ENCODE measurements at regions not wholly inside any gene's neighbourhood (a gene's known extent, or its start where the extent isn't known, plus 50 kb on each side); places are given as distances from the start of the nearest gene placed in this dataset.
"Not testable (repeated sequence)": the region's sequence is repeated elsewhere in the genome, so short reads cannot be mapped to it uniquely, and the experiment has no call there.

DNA sequence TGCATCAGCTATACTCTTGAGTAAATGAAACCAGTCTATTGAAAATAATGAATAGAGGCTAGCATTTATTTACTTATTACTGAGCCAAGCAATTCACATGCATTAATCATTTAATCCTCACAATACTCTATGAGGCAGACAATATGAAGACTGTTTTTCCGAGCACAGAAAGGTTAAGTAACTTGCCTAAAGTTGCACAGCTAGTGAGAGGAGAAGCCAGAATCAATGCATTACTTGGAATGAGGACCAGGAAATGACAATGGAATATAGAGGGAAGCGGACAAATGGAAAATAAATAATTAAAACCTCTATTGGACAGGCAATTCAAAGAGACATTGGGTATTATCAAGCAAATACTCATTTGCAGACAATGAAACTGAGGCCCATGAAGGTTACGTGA, 207.6 kb upstream of the PRKCQ start:
- Histone ChIP-seq H3K4me3 (no peak overlapping the region), H3K27ac (no peak overlapping the region), H3K9me3 (no peaks in the 10 kb centered on the region), H3K27me3 (no peaks in the 10 kb centered on the region), H3K36me3 (no peaks in the 10 kb centered on the region), H3K4me1 (no peaks in the 10 kb centered on the region)
- 86 to 91% (median 88%) methylated on average over 3 of the region's 3 CpGs for WGBS, 4 donors
- ATAC-seq (no peak), DNase-seq (no peak)
- intact Hi-C loops (cut with DNase I), result loop anchor here in 5 of 10 donors (5.0 to 10.0 kb wide), 3 partner anchors 625 to 630 kb away; partner anchors contain the start of gene SFMBT2 (in 4 of the 5)
- TF ChIP-seq, protein P1, sequence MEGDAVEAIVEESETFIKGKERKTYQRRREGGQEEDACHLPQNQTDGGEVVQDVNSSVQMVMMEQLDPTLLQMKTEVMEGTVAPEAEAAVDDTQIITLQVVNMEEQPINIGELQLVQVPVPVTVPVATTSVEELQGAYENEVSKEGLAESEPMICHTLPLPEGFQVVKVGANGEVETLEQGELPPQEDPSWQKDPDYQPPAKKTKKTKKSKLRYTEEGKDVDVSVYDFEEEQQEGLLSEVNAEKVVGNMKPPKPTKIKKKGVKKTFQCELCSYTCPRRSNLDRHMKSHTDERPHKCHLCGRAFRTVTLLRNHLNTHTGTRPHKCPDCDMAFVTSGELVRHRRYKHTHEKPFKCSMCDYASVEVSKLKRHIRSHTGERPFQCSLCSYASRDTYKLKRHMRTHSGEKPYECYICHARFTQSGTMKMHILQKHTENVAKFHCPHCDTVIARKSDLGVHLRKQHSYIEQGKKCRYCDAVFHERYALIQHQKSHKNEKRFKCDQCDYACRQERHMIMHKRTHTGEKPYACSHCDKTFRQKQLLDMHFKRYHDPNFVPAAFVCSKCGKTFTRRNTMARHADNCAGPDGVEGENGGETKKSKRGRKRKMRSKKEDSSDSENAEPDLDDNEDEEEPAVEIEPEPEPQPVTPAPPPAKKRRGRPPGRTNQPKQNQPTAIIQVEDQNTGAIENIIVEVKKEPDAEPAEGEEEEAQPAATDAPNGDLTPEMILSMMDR (IDR thresholded peaks at IDR 0.05), result no peak
- TF ChIP-seq POLR2A (IDR thresholded peaks at IDR 0.05), result no peak

DNA sequence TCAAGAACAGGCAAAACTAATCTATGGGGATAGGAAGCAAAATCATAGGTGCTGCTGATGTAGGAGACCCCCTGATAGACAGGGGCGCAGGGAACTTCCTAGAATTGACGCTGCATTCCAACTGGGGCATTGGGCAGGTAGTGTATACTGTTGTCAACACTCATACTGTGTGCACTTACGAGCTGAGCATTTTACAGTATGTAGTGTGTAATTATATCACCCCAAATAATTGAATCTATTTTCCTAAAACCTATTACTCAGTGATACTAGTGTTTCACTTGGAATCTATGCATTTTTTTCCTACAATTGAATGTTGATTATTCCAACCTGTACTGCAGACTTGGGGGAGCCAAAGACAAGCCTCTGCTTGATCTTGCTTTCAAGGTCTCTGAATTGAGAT, 207.0 kb upstream of the PRKCQ start:
- H3K9me3 ChIP-seq, result no peaks in the 10 kb centered on the region
- WGBS, 4 donors, result 65 to 95% (median 87%) methylated on average over 3 of the region's 3 CpGs
- H3K4me1 ChIP-seq, result no peaks in the 10 kb centered on the region
- intact Hi-C loops (cut with DNase I), result loop anchor here in 5 of 10 donors (5.0 to 10.0 kb wide), 3 partner anchors 625 to 630 kb away; partner anchors contain the start of gene SFMBT2 (in 4 of the 5)
- TF ChIP-seq, protein P1 (IDR thresholded peaks at IDR 0.05), result no peak
- TF ChIP-seq POLR2A (IDR thresholded peaks at IDR 0.05), result no peak
- no peak for ATAC-seq
- no peaks in the 10 kb centered on the region for H3K27me3 ChIP-seq
- H3K36me3 ChIP-seq, result no peaks in the 10 kb centered on the region
- DNase-seq, result no peak
- H3K4me3 ChIP-seq, result no peak overlapping the region
- no peak overlapping the region for H3K27ac ChIP-seq

DNA sequence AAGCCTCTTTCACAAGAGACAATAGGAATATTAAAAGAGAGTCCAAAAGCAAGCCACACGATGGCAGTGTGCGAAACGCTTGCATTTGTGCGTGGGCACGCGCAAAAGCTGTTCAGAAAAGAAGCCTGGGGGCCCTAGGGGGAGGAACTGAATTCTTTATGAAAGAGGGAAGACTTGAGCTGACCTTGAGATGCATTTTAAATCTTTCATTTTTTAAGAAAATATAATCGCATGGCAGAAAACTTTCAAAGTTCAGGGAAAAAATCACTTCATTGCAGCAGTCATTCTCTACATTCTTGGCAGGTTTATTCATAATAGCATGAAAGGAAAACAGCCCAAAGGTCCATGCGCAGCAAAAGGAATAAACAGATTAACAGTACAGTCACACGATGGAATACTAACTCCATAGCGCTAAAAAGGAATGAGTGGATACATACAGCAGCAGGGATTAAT, 206.5 kb upstream of the PRKCQ start:
- 37 to 47% (median 42%) methylated on average over 10 of the region's 10 CpGs for WGBS, 4 donors
- intact Hi-C loops (cut with DNase I), result loop anchor here in 5 of 10 donors (5.0 to 10.0 kb wide), 3 partner anchors 626 to 631 kb away; partner anchors contain the start of gene SFMBT2 (in 4 of the 5)

DNA sequence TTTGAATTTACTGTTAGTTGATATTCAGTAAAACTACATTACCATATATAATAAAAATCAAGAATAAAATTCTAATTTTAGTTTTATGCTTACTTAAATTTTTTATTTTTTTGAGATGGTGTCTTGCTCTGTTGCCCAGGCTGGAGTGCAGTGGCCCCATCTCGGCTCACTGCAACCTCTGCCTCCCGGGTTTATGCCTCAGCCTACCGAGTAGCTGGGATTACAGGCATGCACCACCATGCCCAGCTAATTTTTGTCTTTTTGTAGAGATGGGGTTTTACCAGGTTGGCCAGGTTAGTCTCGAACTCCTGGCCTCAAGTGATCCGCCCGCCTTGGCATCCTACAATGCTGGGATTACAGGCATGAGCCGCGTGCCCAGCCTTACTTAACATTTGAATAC, 204.4 kb upstream of the PRKCQ start:
- WGBS, 4 donors, result 88 to 95% (median 91%) methylated on average over 8 of the region's 8 CpGs
- not testable (repeated sequence) for H3K27me3 ChIP-seq, H3K36me3 ChIP-seq, ATAC-seq, H3K4me3 ChIP-seq, H3K9me3 ChIP-seq, H3K27ac ChIP-seq, DNase-seq, H3K4me1 ChIP-seq
- intact Hi-C loops (cut with DNase I), result loop anchor here in 3 of 10 donors (10.0 kb wide), 1 partner anchor 630 kb away; the partner anchor contains the start of gene SFMBT2 (in 3 of the 3)

More for the DNA sequence above, 206.5 kb upstream of the PRKCQ start:
- H3K9me3 ChIP-seq, result no peaks in the 10 kb centered on the region
- H3K4me1 ChIP-seq, result no peaks in the 10 kb centered on the region
- H3K36me3 ChIP-seq, result no peaks in the 10 kb centered on the region
- TF ChIP-seq, protein P1 (IDR thresholded peaks at IDR 0.05), result peak in 8 of 12 donors; percentile 25 to 45 (median 28)
- TF ChIP-seq POLR2A (IDR thresholded peaks at IDR 0.05), result no peak
- no peak overlapping the region for H3K4me3 ChIP-seq
- H3K27ac ChIP-seq, result no peak overlapping the region
- DNase-seq, result no peak
- ATAC-seq, result peak in 1 of 4 donors; percentile 63
- H3K27me3 ChIP-seq, result no peaks in the 10 kb centered on the region

DNA sequence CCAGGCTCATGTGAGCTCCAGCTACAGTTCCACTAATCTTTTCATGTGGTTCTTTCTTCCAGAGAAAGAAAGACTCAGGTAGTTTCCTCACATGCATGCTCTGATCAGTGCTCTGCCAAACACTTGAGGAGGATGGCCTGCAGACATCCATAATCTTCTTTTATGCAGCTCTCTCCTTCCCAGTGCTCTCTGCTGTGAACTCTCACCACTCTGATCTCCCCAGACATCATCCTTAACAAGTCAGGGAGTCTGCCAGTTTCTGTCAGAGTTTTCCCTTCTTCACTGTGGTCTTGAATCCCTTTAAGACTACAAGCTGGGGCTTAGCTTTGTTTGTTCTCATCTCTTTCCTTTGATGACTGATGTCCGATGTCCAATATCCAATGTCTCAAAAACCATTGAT, 203.4 kb upstream of the PRKCQ start:
- whole genome bisulfite sequencing, 4 donors, result 88 to 100% (median 93%) methylated on average over 1 of the region's 1 CpG
- Histone ChIP-seq H3K4me3 (no peak overlapping the region), H3K4me1 (no peaks in the 10 kb centered on the region), H3K36me3 (no peaks in the 10 kb centered on the region), H3K27me3 (no peaks in the 10 kb centered on the region), H3K27ac (no peak overlapping the region), H3K9me3 (no peaks in the 10 kb centered on the region)
- no peak for TF ChIP-seq POLR2A (IDR thresholded peaks at IDR 0.05)
- TF ChIP-seq, protein P1 (IDR thresholded peaks at IDR 0.05), result no peak
- ATAC-seq (no peak), DNase-seq (no peak)
- intact Hi-C loops (cut with DNase I), result loop anchor here in 3 of 10 donors (10.0 kb wide), 1 partner anchor 631 kb away; the partner anchor contains the start of gene SFMBT2 (in 3 of the 3)
